Testis (tissue), 2 donors: ENCODE measurements at regions not wholly inside any gene's neighbourhood (a gene's known extent, or its start where the extent isn't known, plus 50 kb on each side); places are given as distances from the start of the nearest gene placed in this dataset.

ENCODE experiments used
- DNase-seq: peaks from one replicate; pipeline ENCODE4 v3.0.0-alpha.2; 2019
- H3K27ac ChIP-seq, 2 donors: fragments of 200-600 bp; sonication (generic); one replicate each; pipeline ENCODE4 v1.5.1; 2019
- H3K27me3 ChIP-seq: fragments of 200-600 bp; sonication (generic); one replicate; pipeline ENCODE4 v1.5.1; 2019
- H3K36me3 ChIP-seq: fragments of 200-600 bp; sonication (generic); one replicate; pipeline ENCODE4 v1.5.1; 2017; ENCODE audit warnings: low read depth; ENCODE audit errors: missing control alignments
- H3K4me1 ChIP-seq: fragments of 200-600 bp; sonication (generic); one replicate; pipeline ENCODE4 v1.5.1; 2019
- H3K4me3 ChIP-seq, 2 donors: fragments of 200-600 bp; sonication (generic); one replicate each; pipeline ENCODE4 v1.5.1; 2017 to 2019
- H3K9me3 ChIP-seq: fragments of 200-600 bp; sonication (generic); one replicate; pipeline ENCODE4 v1.5.1; 2017
- CTCF ChIP-seq, 3 experiments: fragments of 450-650 bp in 2 of 3; fragments of 200-600 bp in 1 of 3; sonication (generic) in 1 of 3; IDR thresholded peaks; one replicate each; pipeline ENCODE4 v1.5.1; 2016 to 2019; ENCODE audit warnings: antibody characterized with exemption in 3 of 3, mild to moderate bottlenecking in 2 of 3, moderate library complexity in 1 of 3
- POLR2A ChIP-seq: fragments of 450-650 bp; IDR thresholded peaks from one replicate; pipeline ENCODE4 v1.6.1; 2017; ENCODE audit warnings: antibody characterized with exemption, mild to moderate bottlenecking, moderate library complexity
- WGBS, 2 donors: methylation state at CpG; one replicate each; pipeline ENCODE4 v1.1.5; 2018; 5-methylcytosine and 5-hydroxymethylcytosine counted together
- intact Hi-C: fragments of 100-400 bp; cut with DNase I; formaldehyde crosslinking; loops from one replicate; pipeline ENCODE4 v1.15.1; 2023; ENCODE audit warnings: low total_unique reads

DNA sequence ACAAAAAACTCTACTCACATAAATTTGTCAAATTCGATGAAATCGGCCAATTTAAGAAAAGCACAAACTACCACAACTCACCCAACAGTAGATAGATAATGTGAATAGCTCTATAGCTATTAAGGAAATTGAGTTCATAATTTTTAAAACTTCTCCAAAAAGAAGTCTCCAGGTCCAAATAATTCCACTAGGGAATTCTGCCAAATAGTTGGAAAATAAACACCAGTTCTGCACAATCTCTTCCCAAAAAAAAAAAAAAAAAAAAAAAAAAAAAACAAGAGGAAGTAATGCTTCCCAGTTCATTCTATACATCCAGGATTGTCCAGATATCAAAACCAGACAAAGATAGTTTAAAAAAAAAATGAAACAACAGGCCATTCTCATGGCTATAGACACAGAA lies 164.2 kb downstream of the POLR2M start:
- intact Hi-C loops, result no loop called here

DNA sequence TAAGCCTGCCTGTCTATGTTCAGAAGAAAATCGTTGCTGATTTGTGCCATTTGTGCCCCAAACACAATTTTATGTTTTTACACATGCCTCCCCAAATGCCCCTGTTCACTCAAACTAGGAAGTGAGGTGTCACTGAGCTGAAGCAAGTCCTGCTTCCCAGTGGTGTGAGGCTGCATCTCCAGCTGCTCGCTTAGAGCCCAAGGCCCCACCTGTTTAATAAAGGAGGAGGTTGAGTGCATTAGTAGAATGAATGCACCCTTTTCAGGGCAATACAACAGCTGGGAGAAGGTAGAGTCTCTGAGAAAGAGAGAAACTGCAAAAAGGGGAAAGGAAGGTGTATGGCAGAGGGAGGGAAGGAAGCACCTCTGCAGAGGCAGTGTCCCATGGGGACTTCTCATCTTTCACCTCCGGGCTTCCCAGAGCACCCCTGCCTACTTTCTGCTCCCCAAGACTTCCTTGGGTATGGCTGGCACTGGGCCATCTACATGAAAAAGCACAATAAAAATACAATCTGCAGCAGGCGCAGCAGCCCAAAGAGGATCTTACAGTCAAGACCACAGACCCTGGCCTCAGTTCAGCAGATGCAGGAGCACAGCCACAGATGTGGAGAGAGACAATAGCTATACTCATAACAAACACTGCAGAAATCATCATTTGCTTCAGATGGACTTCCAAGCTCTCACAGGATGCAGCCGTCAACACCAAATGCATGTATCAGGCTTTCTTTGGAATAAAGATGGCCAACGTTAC lies 165.9 kb downstream of the POLR2M start:
- Histone ChIP-seq H3K27me3 (no peaks in the 10 kb centered on the region), H3K9me3 (no peaks in the 10 kb centered on the region), H3K4me1 (no peaks in the 10 kb centered on the region), H3K4me3 (no peak overlapping the region), H3K36me3 (no peaks in the 10 kb centered on the region), H3K27ac (no peak overlapping the region)
- DNase-seq, result no peak
- TF ChIP-seq POLR2A (no peak), CTCF (IDR thresholded peaks at IDR 0.05) (no peak)
- WGBS, 2 donors, result 75 to 82% methylated on average over 6 of the region's 6 CpGs
- intact Hi-C loops, result no loop called here

More for the DNA sequence above, 164.2 kb downstream of the POLR2M start:
- no peaks in the 10 kb centered on the region for H3K9me3 ChIP-seq
- H3K27me3 ChIP-seq, result no peaks in the 10 kb centered on the region
- H3K27ac ChIP-seq, result no peak overlapping the region
- no peak for TF ChIP-seq POLR2A
- TF ChIP-seq CTCF (IDR thresholded peaks at IDR 0.05), result no peak
- no peaks in the 10 kb centered on the region for H3K4me1 ChIP-seq
- 71 to 75% methylated on average over 2 of the region's 2 CpGs for WGBS, 2 donors
- DNase-seq, result no peak
- no peaks in the 10 kb centered on the region for H3K36me3 ChIP-seq
- no peak overlapping the region for H3K4me3 ChIP-seq

GRCh38 chr15:57873564-57874209 lies 167.2 kb downstream of the POLR2M start:
- Histone ChIP-seq H3K27ac (no peak overlapping the region), H3K9me3 (no peaks in the 10 kb centered on the region), H3K27me3 (no peaks in the 10 kb centered on the region), H3K4me1 (no peaks in the 10 kb centered on the region), H3K36me3 (no peaks in the 10 kb centered on the region), H3K4me3 (no peak overlapping the region)
- no peak for DNase-seq
- TF ChIP-seq CTCF (IDR thresholded peaks at IDR 0.05), result no peak
- no peak for TF ChIP-seq POLR2A
- WGBS, 2 donors, result 89 to 92% methylated on average over 2 of the region's 2 CpGs
- intact Hi-C loops, result no loop called here

DNA sequence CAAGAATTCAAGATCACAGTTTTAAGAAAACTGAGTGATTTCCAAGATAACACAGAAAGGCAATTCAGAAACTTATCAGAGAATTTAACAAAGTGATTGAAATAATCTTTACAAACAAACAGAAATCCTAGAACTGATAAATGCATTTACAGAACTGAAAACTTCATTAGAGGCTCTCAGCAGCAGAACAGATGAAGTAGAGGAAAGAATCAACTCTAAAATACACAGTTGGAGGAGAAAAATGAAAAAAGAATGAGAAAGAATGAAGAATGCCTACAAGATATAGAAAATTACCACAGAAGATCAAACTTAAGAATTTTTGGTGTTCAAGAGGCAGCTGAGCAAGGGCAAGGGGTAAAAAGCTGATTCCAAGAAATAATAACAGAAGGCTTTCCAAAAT lies 168.8 kb downstream of the POLR2M start:
- H3K36me3 ChIP-seq, result no peaks in the 10 kb centered on the region
- H3K4me1 ChIP-seq, result no peaks in the 10 kb centered on the region
- no peak for TF ChIP-seq CTCF (IDR thresholded peaks at IDR 0.05)
- TF ChIP-seq POLR2A, result no peak
- H3K27ac ChIP-seq, result no peak overlapping the region
- intact Hi-C loops, result no loop called here
- no peaks in the 10 kb centered on the region for H3K9me3 ChIP-seq
- H3K27me3 ChIP-seq, result no peaks in the 10 kb centered on the region
- DNase-seq, result no peak
- no peak overlapping the region for H3K4me3 ChIP-seq

GRCh38 chr15:57878573-57878972 lies 172.1 kb downstream of the POLR2M start:
- Histone ChIP-seq H3K4me1 (peaks cover 3% of the 10 kb centered on the region), H3K27ac (no peak overlapping the region), H3K27me3 (no peaks in the 10 kb centered on the region), H3K4me3 (no peak overlapping the region), H3K36me3 (no peaks in the 10 kb centered on the region), H3K9me3 (no peaks in the 10 kb centered on the region)
- no peak for TF ChIP-seq POLR2A
- no peak for TF ChIP-seq CTCF (IDR thresholded peaks at IDR 0.05)
- 80 to 88% methylated on average over 2 of the region's 2 CpGs for WGBS, 2 donors
- DNase-seq, result no peak
- intact Hi-C loops, result no loop called here
